ENCODE measurements at regions not wholly inside any gene's neighbourhood (a gene's known extent, or its start where the extent isn't known, plus 50 kb on each side); places are given as distances from the start of the nearest gene placed in this dataset.

DNA sequence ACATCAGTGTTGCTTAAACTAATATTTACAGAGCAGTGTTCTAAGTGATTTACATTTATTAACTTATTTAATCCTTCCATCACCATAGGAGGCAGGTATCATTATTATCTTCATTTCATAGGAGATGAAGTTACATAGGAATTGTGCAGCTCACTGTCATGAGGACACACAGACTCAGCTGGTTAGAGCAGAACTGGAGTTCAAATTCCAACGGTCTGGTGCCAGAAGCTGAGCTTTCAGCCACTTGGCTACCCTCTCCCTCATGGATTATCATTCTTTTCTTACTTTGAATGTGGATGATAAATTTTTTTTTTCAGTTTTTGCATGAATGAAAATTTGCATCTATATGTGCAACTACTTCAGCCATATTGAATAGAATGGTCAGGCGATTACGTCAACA is 86.0 kb upstream of the LRIG1 start:
- Histone ChIP-seq H3K27ac (ENCODE audit: low read depth in 1 of 2, low read length in 2 of 2) (no peak overlapping the region), H3K4me1 (ENCODE audit: control insufficient read depth in 4 of 4, insufficient read depth in 4 of 4, low read length in 3 of 4) (peaks cover 0 to 14% (median 7%) of the 10 kb centered on the region in 4 donors), H3K9ac (ENCODE audit: low read depth in 1 of 2, low read length in 2 of 2) (no peak overlapping the region), H3K9me3 (ENCODE audit: control insufficient read depth in 4 of 4, low read length in 3 of 4) (no peaks in the 10 kb centered on the region), H3K4me3 (ENCODE audit: low read depth in 1 of 3, low read length in 3 of 3) (no peak overlapping the region), H3K27me3 (ENCODE audit: control insufficient read depth in 4 of 4, insufficient read depth in 4 of 4, low read length in 3 of 4) (no peaks in the 10 kb centered on the region), H3K36me3 (ENCODE audit: control insufficient read depth in 4 of 4, insufficient read depth in 3 of 4, low read depth in 1 of 4, low read length in 3 of 4) (no peaks in the 10 kb centered on the region)
- no peak for DNase-seq (ENCODE audit: low spot score)
- 78% methylated on average over 3 of the region's 3 CpGs for WGBS
- TF ChIP-seq EGR1 (IDR thresholded peaks at IDR 0.05; ENCODE audit: low read depth in 2 of 2) (no peak), NR2F2 (IDR thresholded peaks at IDR 0.05) (no peak), RAD21 (IDR thresholded peaks at IDR 0.05) (no peak), JUND (IDR thresholded peaks at IDR 0.05) (no peak), RXRA (IDR thresholded peaks at IDR 0.05) (peak in 1 of 2 donors; percentile 17), GABPA (IDR thresholded peaks at IDR 0.05 in 1 of 2, conservative IDR thresholded peaks at IDR 0.05 in 1 of 2) (no peak), HNF4A (conservative IDR thresholded peaks at IDR 0.05) (peak; percentile 72 to 74), SP1 (IDR thresholded peaks at IDR 0.05) (no peak), HNF4G (IDR thresholded peaks at IDR 0.05) (no peak)
- TF ChIP-seq, protein P1, sequence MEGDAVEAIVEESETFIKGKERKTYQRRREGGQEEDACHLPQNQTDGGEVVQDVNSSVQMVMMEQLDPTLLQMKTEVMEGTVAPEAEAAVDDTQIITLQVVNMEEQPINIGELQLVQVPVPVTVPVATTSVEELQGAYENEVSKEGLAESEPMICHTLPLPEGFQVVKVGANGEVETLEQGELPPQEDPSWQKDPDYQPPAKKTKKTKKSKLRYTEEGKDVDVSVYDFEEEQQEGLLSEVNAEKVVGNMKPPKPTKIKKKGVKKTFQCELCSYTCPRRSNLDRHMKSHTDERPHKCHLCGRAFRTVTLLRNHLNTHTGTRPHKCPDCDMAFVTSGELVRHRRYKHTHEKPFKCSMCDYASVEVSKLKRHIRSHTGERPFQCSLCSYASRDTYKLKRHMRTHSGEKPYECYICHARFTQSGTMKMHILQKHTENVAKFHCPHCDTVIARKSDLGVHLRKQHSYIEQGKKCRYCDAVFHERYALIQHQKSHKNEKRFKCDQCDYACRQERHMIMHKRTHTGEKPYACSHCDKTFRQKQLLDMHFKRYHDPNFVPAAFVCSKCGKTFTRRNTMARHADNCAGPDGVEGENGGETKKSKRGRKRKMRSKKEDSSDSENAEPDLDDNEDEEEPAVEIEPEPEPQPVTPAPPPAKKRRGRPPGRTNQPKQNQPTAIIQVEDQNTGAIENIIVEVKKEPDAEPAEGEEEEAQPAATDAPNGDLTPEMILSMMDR (IDR thresholded peaks at IDR 0.05; ENCODE audit: low read depth, low read length, missing input control): no peak

DNA sequence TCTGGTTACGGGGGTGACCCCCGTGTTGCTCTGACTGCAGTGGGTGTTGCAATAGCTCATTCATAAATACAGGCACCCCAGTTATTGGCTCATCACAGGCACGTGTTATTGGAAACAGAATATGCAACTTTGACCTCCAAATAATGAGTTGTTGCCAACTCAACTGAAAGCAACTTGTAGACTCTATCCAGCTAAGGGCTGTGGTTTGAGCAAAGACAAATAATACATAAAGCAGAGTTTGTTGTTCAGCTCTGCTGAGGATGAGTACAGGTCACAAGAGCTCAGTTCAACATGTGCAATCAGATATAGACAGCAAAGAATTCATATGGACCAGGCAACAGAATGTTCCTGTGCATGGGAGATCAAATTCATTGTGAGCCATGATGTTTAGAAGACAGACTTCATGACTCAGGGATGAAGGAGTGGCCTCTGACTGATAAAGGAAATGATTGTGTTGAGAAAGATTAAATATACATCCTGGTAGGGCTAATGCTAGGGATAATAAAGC is 87.6 kb upstream of the LRIG1 start:
- no peak overlapping the region for H3K9ac ChIP-seq (ENCODE audit: low read depth in 1 of 2, low read length in 2 of 2)
- no peaks in the 10 kb centered on the region for H3K9me3 ChIP-seq (ENCODE audit: control insufficient read depth in 4 of 4, low read length in 3 of 4)
- no peaks in the 10 kb centered on the region for H3K27me3 ChIP-seq (ENCODE audit: control insufficient read depth in 4 of 4, insufficient read depth in 4 of 4, low read length in 3 of 4)
- TF ChIP-seq NR2F2 (IDR thresholded peaks at IDR 0.05) (no peak), TAF1 (conservative IDR thresholded peaks at IDR 0.05) (no peak), RAD21 (IDR thresholded peaks at IDR 0.05) (peak; percentile 61 to 65), EGR1 (IDR thresholded peaks at IDR 0.05; ENCODE audit: low read depth in 2 of 2) (peak in 1 of 2 donors; percentile 41), JUND (IDR thresholded peaks at IDR 0.05) (peak in 1 of 2 donors; percentile 79), YY1 (IDR thresholded peaks at IDR 0.05) (peak; percentile 64), HNF4G (IDR thresholded peaks at IDR 0.05) (peak; percentile 40), FOXA2 (IDR thresholded peaks at IDR 0.05) (peak; percentile 73), FOXA1 (IDR thresholded peaks at IDR 0.05) (peak; percentile 59), SP1 (IDR thresholded peaks at IDR 0.05) (peak; percentile 87), RXRA (IDR thresholded peaks at IDR 0.05) (peak; percentile 79 to 93), HNF4A (conservative IDR thresholded peaks at IDR 0.05) (peak; percentile 84 to 92), GABPA (IDR thresholded peaks at IDR 0.05 in 1 of 2, conservative IDR thresholded peaks at IDR 0.05 in 1 of 2) (no peak)
- TF ChIP-seq, protein P2, sequence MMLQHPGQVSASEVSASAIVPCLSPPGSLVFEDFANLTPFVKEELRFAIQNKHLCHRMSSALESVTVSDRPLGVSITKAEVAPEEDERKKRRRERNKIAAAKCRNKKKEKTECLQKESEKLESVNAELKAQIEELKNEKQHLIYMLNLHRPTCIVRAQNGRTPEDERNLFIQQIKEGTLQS (IDR thresholded peaks at IDR 0.05): peak; percentile 64
- TF ChIP-seq, protein P3, sequence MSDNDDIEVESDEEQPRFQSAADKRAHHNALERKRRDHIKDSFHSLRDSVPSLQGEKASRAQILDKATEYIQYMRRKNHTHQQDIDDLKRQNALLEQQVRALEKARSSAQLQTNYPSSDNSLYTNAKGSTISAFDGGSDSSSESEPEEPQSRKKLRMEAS (IDR thresholded peaks at IDR 0.05): peak; percentile 62
- TF ChIP-seq, protein P4, sequence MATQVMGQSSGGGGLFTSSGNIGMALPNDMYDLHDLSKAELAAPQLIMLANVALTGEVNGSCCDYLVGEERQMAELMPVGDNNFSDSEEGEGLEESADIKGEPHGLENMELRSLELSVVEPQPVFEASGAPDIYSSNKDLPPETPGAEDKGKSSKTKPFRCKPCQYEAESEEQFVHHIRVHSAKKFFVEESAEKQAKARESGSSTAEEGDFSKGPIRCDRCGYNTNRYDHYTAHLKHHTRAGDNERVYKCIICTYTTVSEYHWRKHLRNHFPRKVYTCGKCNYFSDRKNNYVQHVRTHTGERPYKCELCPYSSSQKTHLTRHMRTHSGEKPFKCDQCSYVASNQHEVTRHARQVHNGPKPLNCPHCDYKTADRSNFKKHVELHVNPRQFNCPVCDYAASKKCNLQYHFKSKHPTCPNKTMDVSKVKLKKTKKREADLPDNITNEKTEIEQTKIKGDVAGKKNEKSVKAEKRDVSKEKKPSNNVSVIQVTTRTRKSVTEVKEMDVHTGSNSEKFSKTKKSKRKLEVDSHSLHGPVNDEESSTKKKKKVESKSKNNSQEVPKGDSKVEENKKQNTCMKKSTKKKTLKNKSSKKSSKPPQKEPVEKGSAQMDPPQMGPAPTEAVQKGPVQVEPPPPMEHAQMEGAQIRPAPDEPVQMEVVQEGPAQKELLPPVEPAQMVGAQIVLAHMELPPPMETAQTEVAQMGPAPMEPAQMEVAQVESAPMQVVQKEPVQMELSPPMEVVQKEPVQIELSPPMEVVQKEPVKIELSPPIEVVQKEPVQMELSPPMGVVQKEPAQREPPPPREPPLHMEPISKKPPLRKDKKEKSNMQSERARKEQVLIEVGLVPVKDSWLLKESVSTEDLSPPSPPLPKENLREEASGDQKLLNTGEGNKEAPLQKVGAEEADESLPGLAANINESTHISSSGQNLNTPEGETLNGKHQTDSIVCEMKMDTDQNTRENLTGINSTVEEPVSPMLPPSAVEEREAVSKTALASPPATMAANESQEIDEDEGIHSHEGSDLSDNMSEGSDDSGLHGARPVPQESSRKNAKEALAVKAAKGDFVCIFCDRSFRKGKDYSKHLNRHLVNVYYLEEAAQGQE (IDR thresholded peaks at IDR 0.05): peak; percentile 61
- TF ChIP-seq, protein P5, sequence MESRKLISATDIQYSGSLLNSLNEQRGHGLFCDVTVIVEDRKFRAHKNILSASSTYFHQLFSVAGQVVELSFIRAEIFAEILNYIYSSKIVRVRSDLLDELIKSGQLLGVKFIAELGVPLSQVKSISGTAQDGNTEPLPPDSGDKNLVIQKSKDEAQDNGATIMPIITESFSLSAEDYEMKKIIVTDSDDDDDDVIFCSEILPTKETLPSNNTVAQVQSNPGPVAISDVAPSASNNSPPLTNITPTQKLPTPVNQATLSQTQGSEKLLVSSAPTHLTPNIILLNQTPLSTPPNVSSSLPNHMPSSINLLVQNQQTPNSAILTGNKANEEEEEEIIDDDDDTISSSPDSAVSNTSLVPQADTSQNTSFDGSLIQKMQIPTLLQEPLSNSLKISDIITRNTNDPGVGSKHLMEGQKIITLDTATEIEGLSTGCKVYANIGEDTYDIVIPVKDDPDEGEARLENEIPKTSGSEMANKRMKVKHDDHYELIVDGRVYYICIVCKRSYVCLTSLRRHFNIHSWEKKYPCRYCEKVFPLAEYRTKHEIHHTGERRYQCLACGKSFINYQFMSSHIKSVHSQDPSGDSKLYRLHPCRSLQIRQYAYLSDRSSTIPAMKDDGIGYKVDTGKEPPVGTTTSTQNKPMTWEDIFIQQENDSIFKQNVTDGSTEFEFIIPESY (IDR thresholded peaks at IDR 0.05): peak; percentile 35
- TF ChIP-seq, protein P1 (IDR thresholded peaks at IDR 0.05; ENCODE audit: low read depth, low read length, missing input control): no peak
- no peak for DNase-seq (ENCODE audit: low spot score)
- peak overlapping the region; percentile 1 to 74 for H3K27ac ChIP-seq (ENCODE audit: low read depth in 1 of 2, low read length in 2 of 2)
- H3K4me1 ChIP-seq (ENCODE audit: control insufficient read depth in 4 of 4, insufficient read depth in 4 of 4, low read length in 3 of 4): peaks cover 0 to 14% (median 7%) of the 10 kb centered on the region in 4 donors
- no peak overlapping the region for H3K4me3 ChIP-seq (ENCODE audit: low read depth in 1 of 3, low read length in 3 of 3)
- H3K36me3 ChIP-seq (ENCODE audit: control insufficient read depth in 4 of 4, insufficient read depth in 3 of 4, low read depth in 1 of 4, low read length in 3 of 4): no peaks in the 10 kb centered on the region
- 29% methylated on average over 3 of the region's 3 CpGs for WGBS

Measured in liver (tissue), 8 donors.